ENCODE measurements at regions not wholly inside any gene's neighbourhood (a gene's known extent, or its start where the extent isn't known, plus 50 kb on each side); places are given as distances from the start of the nearest gene placed in this dataset.
A peak's percentile ranks its signal among the peaks of the same experiment; 100 is the strongest.

GRCh38 chr5:176169393-176170063 is 68.7 kb upstream of the SIMC1 start:
- no peak overlapping the region for H3K27ac ChIP-seq (replicated peaks)
- DNase-seq (ENCODE audit: low read depth in 1 of 2, low spot score in 1 of 2): peak in 1 of 2 experiments; percentile 36
- no peak for TF ChIP-seq GABPA (IDR thresholded peaks at IDR 0.05; ENCODE audit: low read depth)
- no peak for TF ChIP-seq CTCF (IDR thresholded peaks at IDR 0.05; ENCODE audit: insufficient read depth, low read length)
- TF ChIP-seq SPI1 (IDR thresholded peaks at IDR 0.05; ENCODE audit: borderline replicate concordance, low read depth): no peak
- no peak for TF ChIP-seq POLR2AphosphoS5 (IDR thresholded peaks at IDR 0.05; ENCODE audit: low read depth)
- TF ChIP-seq REST (IDR thresholded peaks at IDR 0.05; ENCODE audit: insufficient replicate concordance, low read depth): no peak
- no peak overlapping the region for H3K4me3 ChIP-seq (replicated peaks; ENCODE audit: insufficient read depth, low read length)
- H3K27me3 ChIP-seq (ENCODE audit: insufficient read depth, poor library complexity, severe bottlenecking): peaks cover 11% of the 10 kb centered on the region

- peaks cover 8% of the 10 kb centered on the region for H3K27me3 ChIP-seq (ENCODE audit: insufficient read depth, poor library complexity, severe bottlenecking)
- no peak overlapping the region for H3K4me3 ChIP-seq (replicated peaks; ENCODE audit: insufficient read depth, low read length)
- TF ChIP-seq GABPA (IDR thresholded peaks at IDR 0.05; ENCODE audit: low read depth) (no peak), POLR2AphosphoS5 (IDR thresholded peaks at IDR 0.05; ENCODE audit: low read depth) (no peak), SPI1 (IDR thresholded peaks at IDR 0.05; ENCODE audit: borderline replicate concordance, low read depth) (no peak), CTCF (IDR thresholded peaks at IDR 0.05; ENCODE audit: insufficient read depth, low read length) (no peak), REST (IDR thresholded peaks at IDR 0.05; ENCODE audit: insufficient replicate concordance, low read depth) (no peak)
- DNase-seq (ENCODE audit: low read depth in 1 of 2, low spot score in 1 of 2): no peak
- no peak overlapping the region for H3K27ac ChIP-seq (replicated peaks)
Measured at GRCh38 chr5:176170084-176170483, 68.1 kb upstream of the SIMC1 start.

- TF ChIP-seq REST (IDR thresholded peaks at IDR 0.05; ENCODE audit: insufficient replicate concordance, low read depth): no peak
- no peak for TF ChIP-seq POLR2AphosphoS5 (IDR thresholded peaks at IDR 0.05; ENCODE audit: low read depth)
- TF ChIP-seq SPI1 (IDR thresholded peaks at IDR 0.05; ENCODE audit: borderline replicate concordance, low read depth): no peak
- Histone ChIP-seq H3K27ac (replicated peaks) (no peak overlapping the region), H3K4me3 (replicated peaks; ENCODE audit: insufficient read depth, low read length) (no peak overlapping the region), H3K27me3 (ENCODE audit: insufficient read depth, poor library complexity, severe bottlenecking) (peaks cover 9% of the 10 kb centered on the region)
- DNase-seq (ENCODE audit: low read depth in 1 of 2, low spot score in 1 of 2): no peak
Measured at GRCh38 chr5:176171171-176171760, 67.0 kb upstream of the SIMC1 start.
